HL-60 (cell line): ENCODE measurements at regions not wholly inside any gene's neighbourhood (a gene's known extent, or its start where the extent isn't known, plus 50 kb on each side); places are given as distances from the start of the nearest gene placed in this dataset.
A peak's percentile ranks its signal among the peaks of the same experiment; 100 is the strongest.

Source experiments
- DNase-seq, 2 experiments: peaks; one replicate each; pipeline ENCODE4 v3.0.0-alpha.2; 2010 to 2020; ENCODE audit warnings: low read depth in 1 of 2, low spot score in 1 of 2
- H3K27ac ChIP-seq: fragments of 250-450 bp; sonication (Bioruptor Pico); replicated peaks from 2 replicates; pipeline ENCODE4 v1.5.1; 2020; ENCODE audit warnings: mild to moderate bottlenecking, moderate library complexity
- H3K27me3 ChIP-seq: fragments of 250-450 bp; sonication (Bioruptor Pico); 2 replicates; pipeline ENCODE4 v1.5.1; 2021; ENCODE audit warnings: mild to moderate bottlenecking, moderate library complexity; ENCODE audit not compliant: insufficient read depth, poor library complexity, severe bottlenecking
- H3K4me3 ChIP-seq: replicated peaks from 2 replicates; pipeline ENCODE4 v1.5.1; 2011; ENCODE audit warnings: mild to moderate bottlenecking, control low read depth, low read length; ENCODE audit not compliant: insufficient read depth
- GABPA ChIP-seq: IDR thresholded peaks from 2 replicates; pipeline ENCODE4 v1.6.1; 2012; ENCODE audit warnings: low read depth
- POLR2AphosphoS5 ChIP-seq: IDR thresholded peaks from 2 replicates; pipeline ENCODE4 v1.6.1; 2012; ENCODE audit warnings: low read depth
- SPI1 ChIP-seq: IDR thresholded peaks from 2 replicates; pipeline ENCODE4 v1.6.1; 2012; ENCODE audit warnings: low read depth, mild to moderate bottlenecking, borderline replicate concordance
- TF ChIP-seq, protein P1 (sequence below): IDR thresholded peaks from 2 replicates; pipeline ENCODE4 v1.6.1; 2012; ENCODE audit warnings: low read depth; ENCODE audit not compliant: insufficient replicate concordance
- TF ChIP-seq, protein P2 (sequence below): IDR thresholded peaks from one replicate; pipeline ENCODE4 v1.5.1; 2011; ENCODE audit warnings: low read length, control low read depth, inconsistent platforms; ENCODE audit not compliant: insufficient read depth

DNA sequence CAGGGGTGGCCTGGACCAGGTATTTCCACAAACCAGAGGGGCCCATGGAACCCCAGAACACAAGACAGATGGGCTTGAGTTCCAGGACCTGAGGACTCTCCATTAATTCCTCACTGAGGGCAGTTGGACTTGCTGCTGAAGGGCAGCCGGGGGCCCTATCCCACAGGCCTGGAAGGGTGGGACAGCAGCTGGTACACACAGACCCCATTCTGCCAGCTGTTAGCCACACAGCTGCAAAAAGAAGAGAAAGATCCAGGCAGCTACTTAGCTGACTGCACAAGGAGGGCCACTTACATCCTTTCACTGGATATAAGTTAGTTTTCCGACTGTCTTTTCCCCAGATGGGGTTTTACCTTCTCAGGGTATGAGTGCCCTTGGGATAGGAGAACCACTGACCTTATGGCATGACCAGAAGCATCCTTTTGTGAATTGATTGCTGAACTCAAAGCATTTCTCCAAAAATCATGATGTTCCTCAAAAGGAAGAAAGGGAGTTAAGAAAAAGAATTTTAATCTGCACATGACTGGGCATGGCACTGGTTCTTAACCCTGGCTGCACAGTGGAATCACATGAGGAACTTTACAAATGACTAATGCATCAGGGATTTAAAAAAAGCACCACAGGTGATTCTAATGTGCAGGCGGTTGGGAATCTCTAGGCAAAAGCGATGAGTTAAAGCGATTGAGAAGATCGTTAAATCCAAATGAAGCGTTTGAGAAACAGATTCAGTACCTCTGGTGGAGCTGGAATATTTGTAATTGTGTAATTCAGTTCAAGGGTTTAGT lies 199.4 kb downstream of the TFAP2A start:
- TF ChIP-seq, protein P1, sequence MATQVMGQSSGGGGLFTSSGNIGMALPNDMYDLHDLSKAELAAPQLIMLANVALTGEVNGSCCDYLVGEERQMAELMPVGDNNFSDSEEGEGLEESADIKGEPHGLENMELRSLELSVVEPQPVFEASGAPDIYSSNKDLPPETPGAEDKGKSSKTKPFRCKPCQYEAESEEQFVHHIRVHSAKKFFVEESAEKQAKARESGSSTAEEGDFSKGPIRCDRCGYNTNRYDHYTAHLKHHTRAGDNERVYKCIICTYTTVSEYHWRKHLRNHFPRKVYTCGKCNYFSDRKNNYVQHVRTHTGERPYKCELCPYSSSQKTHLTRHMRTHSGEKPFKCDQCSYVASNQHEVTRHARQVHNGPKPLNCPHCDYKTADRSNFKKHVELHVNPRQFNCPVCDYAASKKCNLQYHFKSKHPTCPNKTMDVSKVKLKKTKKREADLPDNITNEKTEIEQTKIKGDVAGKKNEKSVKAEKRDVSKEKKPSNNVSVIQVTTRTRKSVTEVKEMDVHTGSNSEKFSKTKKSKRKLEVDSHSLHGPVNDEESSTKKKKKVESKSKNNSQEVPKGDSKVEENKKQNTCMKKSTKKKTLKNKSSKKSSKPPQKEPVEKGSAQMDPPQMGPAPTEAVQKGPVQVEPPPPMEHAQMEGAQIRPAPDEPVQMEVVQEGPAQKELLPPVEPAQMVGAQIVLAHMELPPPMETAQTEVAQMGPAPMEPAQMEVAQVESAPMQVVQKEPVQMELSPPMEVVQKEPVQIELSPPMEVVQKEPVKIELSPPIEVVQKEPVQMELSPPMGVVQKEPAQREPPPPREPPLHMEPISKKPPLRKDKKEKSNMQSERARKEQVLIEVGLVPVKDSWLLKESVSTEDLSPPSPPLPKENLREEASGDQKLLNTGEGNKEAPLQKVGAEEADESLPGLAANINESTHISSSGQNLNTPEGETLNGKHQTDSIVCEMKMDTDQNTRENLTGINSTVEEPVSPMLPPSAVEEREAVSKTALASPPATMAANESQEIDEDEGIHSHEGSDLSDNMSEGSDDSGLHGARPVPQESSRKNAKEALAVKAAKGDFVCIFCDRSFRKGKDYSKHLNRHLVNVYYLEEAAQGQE: no peak
- TF ChIP-seq GABPA (no peak), POLR2AphosphoS5 (no peak)
- H3K4me3 ChIP-seq: no peak overlapping the region
- H3K27me3 ChIP-seq: no peaks in the 10 kb centered on the region
- no peak overlapping the region for H3K27ac ChIP-seq
- no peak for DNase-seq

DNA sequence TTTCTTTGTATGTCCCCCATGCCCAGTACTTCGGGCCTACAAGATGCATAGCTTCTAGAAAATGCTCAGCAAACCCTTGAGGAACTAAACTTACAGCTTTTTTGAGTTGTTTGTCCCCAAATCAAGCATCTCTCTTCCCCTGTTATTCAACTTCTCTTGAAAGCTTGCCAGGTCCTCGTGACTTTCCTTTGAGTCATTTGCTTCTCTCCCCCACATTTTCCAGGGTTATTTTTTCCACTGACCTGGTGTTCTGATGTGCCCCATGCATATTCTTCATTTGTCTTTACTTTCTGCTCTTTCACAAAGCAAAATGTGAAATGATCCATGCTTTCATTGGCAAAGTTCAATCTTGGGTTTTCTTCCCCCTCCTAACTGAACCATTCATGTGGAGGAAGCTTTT lies 204.8 kb downstream of the TFAP2A start:
- H3K27ac ChIP-seq: no peak overlapping the region
- no peak for DNase-seq
- no peaks in the 10 kb centered on the region for H3K27me3 ChIP-seq
- H3K4me3 ChIP-seq: no peak overlapping the region
- TF ChIP-seq, protein P2, sequence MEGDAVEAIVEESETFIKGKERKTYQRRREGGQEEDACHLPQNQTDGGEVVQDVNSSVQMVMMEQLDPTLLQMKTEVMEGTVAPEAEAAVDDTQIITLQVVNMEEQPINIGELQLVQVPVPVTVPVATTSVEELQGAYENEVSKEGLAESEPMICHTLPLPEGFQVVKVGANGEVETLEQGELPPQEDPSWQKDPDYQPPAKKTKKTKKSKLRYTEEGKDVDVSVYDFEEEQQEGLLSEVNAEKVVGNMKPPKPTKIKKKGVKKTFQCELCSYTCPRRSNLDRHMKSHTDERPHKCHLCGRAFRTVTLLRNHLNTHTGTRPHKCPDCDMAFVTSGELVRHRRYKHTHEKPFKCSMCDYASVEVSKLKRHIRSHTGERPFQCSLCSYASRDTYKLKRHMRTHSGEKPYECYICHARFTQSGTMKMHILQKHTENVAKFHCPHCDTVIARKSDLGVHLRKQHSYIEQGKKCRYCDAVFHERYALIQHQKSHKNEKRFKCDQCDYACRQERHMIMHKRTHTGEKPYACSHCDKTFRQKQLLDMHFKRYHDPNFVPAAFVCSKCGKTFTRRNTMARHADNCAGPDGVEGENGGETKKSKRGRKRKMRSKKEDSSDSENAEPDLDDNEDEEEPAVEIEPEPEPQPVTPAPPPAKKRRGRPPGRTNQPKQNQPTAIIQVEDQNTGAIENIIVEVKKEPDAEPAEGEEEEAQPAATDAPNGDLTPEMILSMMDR: no peak
- no peak for TF ChIP-seq POLR2AphosphoS5
- TF ChIP-seq, protein P1: no peak
- TF ChIP-seq GABPA: no peak
- TF ChIP-seq SPI1: no peak

DNA sequence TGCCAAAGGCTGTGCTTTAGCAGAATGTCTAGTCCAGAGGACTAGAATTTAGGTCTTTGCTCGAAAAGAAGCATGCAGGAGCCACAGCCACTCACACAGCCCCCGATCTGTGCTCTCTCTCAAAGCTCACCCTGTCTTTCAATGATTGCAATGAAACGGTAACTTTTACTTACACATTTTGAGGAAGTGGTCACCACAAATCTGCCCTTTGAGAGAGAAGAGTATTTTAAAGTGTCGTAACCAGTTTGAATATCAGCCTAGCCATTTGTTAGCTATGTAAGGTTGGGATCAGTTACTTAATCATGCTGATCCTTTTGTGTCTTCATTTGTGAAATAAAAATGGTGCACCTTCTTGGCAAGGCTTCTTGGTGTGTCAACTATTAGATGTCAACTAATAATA lies 209.0 kb downstream of the TFAP2A start:
- peak; percentile 77 to 82 for DNase-seq
- Histone ChIP-seq H3K27me3 (no peaks in the 10 kb centered on the region), H3K4me3 (no peak overlapping the region), H3K27ac (peak overlapping the region; percentile 45)
- TF ChIP-seq SPI1 (peak; percentile 99), POLR2AphosphoS5 (peak; percentile 53; the same call in 1 of the 2 replicates)
- TF ChIP-seq, protein P1: no peak

DNA sequence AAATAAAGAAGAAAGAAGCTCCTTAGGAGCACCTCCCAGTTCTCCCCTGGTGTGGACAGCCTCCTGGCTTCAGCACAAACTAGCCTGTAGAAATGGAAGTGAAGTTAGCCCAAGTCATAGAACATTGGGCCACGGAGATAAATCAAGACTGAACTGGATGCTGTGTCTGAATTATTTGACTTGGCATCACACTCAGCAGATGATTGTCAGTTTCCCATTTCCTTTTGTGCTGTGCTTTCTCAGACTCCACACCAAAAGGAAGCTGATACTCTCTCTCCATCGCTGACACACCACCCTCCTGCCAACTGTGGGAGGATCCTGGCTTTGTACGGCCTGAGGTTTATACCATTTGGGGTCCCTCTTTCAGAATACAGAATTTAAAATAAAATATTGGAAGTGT lies 209.8 kb downstream of the TFAP2A start:
- no peak overlapping the region for H3K4me3 ChIP-seq
- H3K27ac ChIP-seq: no peak overlapping the region
- no peaks in the 10 kb centered on the region for H3K27me3 ChIP-seq
- TF ChIP-seq SPI1 (no peak), POLR2AphosphoS5 (no peak), GABPA (no peak)
- TF ChIP-seq, protein P1: no peak
- TF ChIP-seq, protein P2: no peak
- no peak for DNase-seq
